OCI-LY1 (cell line): ENCODE measurements at regions not wholly inside any gene's neighbourhood (a gene's known extent, or its start where the extent isn't known, plus 50 kb on each side); places are given as distances from the start of the nearest gene placed in this dataset.
"Not testable (repeated sequence)": the region's sequence is repeated elsewhere in the genome, so short reads cannot be mapped to it uniquely, and the experiment has no call there.

ENCODE experiments used
- H2AFZ ChIP-seq: fragments of 200-600 bp; sonication (generic), shearing (Covaris generic); 2 replicates; pipeline ENCODE4 v1.6.0; 2014; ENCODE audit warnings: antibody characterized with exemption, mild to moderate bottlenecking, low read length
- H3F3A ChIP-seq: fragments of 200-600 bp; sonication (generic), shearing (Covaris generic); 2 replicates; pipeline ENCODE4 v1.6.0; 2014; ENCODE audit warnings: mild to moderate bottlenecking, antibody characterized with exemption, low read length, moderate library complexity; ENCODE audit not compliant: insufficient read depth
- H3K27ac ChIP-seq: fragments of 200-600 bp; sonication (generic); 2 replicates; pipeline ENCODE4 v1.5.1; 2014; ENCODE audit warnings: low read length, mixed run types, mild to moderate bottlenecking, low read depth; ENCODE audit not compliant: poor library complexity, severe bottlenecking
- H3K27me3 ChIP-seq: fragments of 200-600 bp; sonication (generic); 2 replicates; pipeline ENCODE4 v1.6.0; 2014; ENCODE audit warnings: antibody characterized with exemption, mild to moderate bottlenecking, low read length, moderate library complexity; ENCODE audit not compliant: insufficient read depth
- H3K36me3 ChIP-seq: fragments of 200-600 bp; sonication (generic); 2 replicates; pipeline ENCODE4 v1.6.1; 2014; ENCODE audit warnings: mild to moderate bottlenecking, antibody characterized with exemption, low read length, moderate library complexity, mixed read lengths; ENCODE audit not compliant: insufficient read depth
- H3K4me1 ChIP-seq: fragments of 200-600 bp; sonication (generic); 2 replicates; pipeline ENCODE4 v1.5.1; 2014; ENCODE audit warnings: mild to moderate bottlenecking, low read length, moderate library complexity; ENCODE audit not compliant: insufficient read depth, severe bottlenecking
- H3K4me2 ChIP-seq: fragments of 200-600 bp; sonication (generic), shearing (Covaris generic); 2 replicates; pipeline ENCODE4 v1.6.1; 2014; ENCODE audit warnings: low read length
- H3K4me3 ChIP-seq: fragments of 200-600 bp; sonication (generic); 2 replicates; pipeline ENCODE4 v1.5.1; 2014; ENCODE audit warnings: low read length, low read depth, mild to moderate bottlenecking, mixed read lengths; ENCODE audit not compliant: poor library complexity, severe bottlenecking
- H3K79me2 ChIP-seq: fragments of 200-600 bp; shearing (Covaris generic); 2 replicates; pipeline ENCODE4 v1.6.1; 2016; ENCODE audit warnings: mixed run types, low read length, mixed read lengths; ENCODE audit not compliant: insufficient read depth
- H3K9ac ChIP-seq: fragments of 200-600 bp; sonication (generic), shearing (Covaris generic); 2 replicates; pipeline ENCODE4 v1.6.1; 2014; ENCODE audit warnings: mild to moderate bottlenecking, low read length, mixed read lengths
- H3K9me2 ChIP-seq: fragments of 200-600 bp; sonication (generic), shearing (Covaris generic); 2 replicates; pipeline ENCODE4 v1.6.1; 2014; ENCODE audit warnings: low read depth, mild to moderate bottlenecking, low read length, mixed read lengths
- H3K9me3 ChIP-seq: fragments of 200-600 bp; shearing (Covaris generic); 2 replicates; pipeline ENCODE4 v1.6.1; 2014; ENCODE audit warnings: low read length, mixed read lengths
- H4K20me1 ChIP-seq: fragments of 200-600 bp; sonication (generic), shearing (Covaris generic); 2 replicates; pipeline ENCODE4 v1.6.0; 2016; ENCODE audit warnings: mild to moderate bottlenecking, low read length; ENCODE audit not compliant: insufficient read depth
- EZH2 ChIP-seq: fragments of 200-600 bp; sonication (generic), shearing (Covaris generic); IDR thresholded peaks from 2 replicates; pipeline ENCODE4 v1.8.0; 2017; ENCODE audit warnings: borderline replicate concordance, mixed run types, mild to moderate bottlenecking, antibody characterized with exemption, low read length, moderate library complexity, mixed read lengths
- TF ChIP-seq, protein P1 (sequence below): fragments of 200-600 bp; sonication (generic), shearing (Covaris generic); IDR thresholded peaks from 2 replicates; pipeline ENCODE4 v1.5.1; 2017; ENCODE audit warnings: mild to moderate bottlenecking, antibody characterized with exemption, low read length, moderate library complexity, mixed read lengths

DNA sequence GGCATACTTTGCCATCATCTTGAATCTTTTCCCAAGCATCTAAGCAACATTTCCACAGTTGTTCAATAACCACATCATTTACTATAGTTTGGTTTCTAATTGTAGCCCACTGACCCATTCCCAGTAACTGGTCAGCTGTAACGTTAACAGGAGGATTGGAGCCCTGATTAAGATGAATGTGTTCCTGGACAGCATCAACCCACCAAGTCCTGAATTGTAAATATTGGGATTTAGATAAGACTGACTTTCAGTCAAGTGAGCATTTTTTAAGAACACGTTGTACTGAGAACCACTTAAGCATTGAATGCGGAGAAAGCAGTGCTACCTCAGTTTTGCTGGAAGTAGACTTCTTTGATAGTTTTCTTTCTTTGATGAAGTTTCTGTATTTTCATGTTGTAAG lies 53.3 kb upstream of the ARL4D start:
- not testable (repeated sequence) for H3K79me2 ChIP-seq, H4K20me1 ChIP-seq, H2AFZ ChIP-seq, H3K9me2 ChIP-seq, H3K27ac ChIP-seq, H3K9ac ChIP-seq, H3F3A ChIP-seq, H3K4me2 ChIP-seq, H3K4me3 ChIP-seq, H3K36me3 ChIP-seq, H3K4me1 ChIP-seq
- Histone ChIP-seq H3K27me3 (peaks cover 24% of the 10 kb centered on the region), H3K9me3 (peaks cover 17% of the 10 kb centered on the region)

DNA sequence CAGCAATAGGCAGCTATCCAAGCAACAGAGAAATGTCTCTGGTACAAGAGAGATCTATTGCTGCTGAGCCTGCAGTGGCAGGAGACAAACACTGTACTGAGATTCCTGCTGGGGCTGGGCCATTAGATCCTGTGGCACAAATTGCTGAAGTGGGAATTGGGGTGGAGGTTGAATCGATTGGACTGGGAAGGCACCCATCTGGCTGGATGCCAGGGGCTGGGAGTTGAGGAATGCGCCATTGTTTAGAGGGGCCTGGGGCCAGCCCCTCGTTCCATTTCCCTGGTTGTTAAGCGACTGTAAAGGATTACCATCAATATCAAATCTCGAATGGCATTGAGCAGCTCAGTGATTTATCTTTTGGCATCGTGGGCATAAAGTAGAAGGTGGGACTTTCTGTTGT lies 54.1 kb upstream of the ARL4D start:
- no peak overlapping the region for H2AFZ ChIP-seq
- no peaks in the 10 kb centered on the region for H3K4me1 ChIP-seq

DNA sequence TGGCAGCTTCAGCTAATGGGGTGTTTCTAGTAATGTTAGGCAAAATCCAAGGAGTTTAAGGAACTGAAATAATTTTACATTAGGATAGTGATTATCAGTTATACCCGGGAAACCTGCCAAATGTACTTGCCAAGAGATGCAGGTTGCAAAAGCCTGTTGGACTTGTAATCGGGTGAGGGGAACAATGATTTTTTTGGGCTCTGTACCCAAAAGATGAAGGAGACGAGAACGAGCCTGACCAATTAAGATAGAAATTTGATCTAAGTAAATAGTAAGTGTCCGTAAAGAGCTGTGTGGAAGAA lies 56.3 kb upstream of the ARL4D start:
- Histone ChIP-seq H3F3A (no peaks in the 10 kb centered on the region), H3K36me3 (no peaks in the 10 kb centered on the region), H3K79me2 (no peaks in the 10 kb centered on the region), H3K27me3 (peaks cover 24% of the 10 kb centered on the region), H3K9me3 (peaks cover 2% of the 10 kb centered on the region; the same call in 1 of the 2 replicates), H3K4me2 (no peak overlapping the region), H3K4me1 (no peaks in the 10 kb centered on the region), H2AFZ (no peak overlapping the region), H3K4me3 (no peak overlapping the region), H3K27ac (no peak overlapping the region), H3K9ac (no peak overlapping the region), H3K9me2 (no peaks in the 10 kb centered on the region), H4K20me1 (no peaks in the 10 kb centered on the region)
- TF ChIP-seq, protein P1, sequence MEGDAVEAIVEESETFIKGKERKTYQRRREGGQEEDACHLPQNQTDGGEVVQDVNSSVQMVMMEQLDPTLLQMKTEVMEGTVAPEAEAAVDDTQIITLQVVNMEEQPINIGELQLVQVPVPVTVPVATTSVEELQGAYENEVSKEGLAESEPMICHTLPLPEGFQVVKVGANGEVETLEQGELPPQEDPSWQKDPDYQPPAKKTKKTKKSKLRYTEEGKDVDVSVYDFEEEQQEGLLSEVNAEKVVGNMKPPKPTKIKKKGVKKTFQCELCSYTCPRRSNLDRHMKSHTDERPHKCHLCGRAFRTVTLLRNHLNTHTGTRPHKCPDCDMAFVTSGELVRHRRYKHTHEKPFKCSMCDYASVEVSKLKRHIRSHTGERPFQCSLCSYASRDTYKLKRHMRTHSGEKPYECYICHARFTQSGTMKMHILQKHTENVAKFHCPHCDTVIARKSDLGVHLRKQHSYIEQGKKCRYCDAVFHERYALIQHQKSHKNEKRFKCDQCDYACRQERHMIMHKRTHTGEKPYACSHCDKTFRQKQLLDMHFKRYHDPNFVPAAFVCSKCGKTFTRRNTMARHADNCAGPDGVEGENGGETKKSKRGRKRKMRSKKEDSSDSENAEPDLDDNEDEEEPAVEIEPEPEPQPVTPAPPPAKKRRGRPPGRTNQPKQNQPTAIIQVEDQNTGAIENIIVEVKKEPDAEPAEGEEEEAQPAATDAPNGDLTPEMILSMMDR: no peak
- TF ChIP-seq EZH2: no peak

More for the DNA sequence above, 54.1 kb upstream of the ARL4D start:
- Histone ChIP-seq H3K4me2 (no peak overlapping the region), H3K27ac (no peak overlapping the region), H3F3A (no peaks in the 10 kb centered on the region), H3K9me3 (peaks cover 15% of the 10 kb centered on the region), H3K9me2 (no peaks in the 10 kb centered on the region), H4K20me1 (no peaks in the 10 kb centered on the region), H3K4me3 (no peak overlapping the region), H3K27me3 (peaks cover 24% of the 10 kb centered on the region), H3K79me2 (no peaks in the 10 kb centered on the region), H3K36me3 (no peaks in the 10 kb centered on the region; the same call in 1 of the 2 replicates), H3K9ac (no peak overlapping the region)
- TF ChIP-seq, protein P1: no peak
- no peak for TF ChIP-seq EZH2

DNA sequence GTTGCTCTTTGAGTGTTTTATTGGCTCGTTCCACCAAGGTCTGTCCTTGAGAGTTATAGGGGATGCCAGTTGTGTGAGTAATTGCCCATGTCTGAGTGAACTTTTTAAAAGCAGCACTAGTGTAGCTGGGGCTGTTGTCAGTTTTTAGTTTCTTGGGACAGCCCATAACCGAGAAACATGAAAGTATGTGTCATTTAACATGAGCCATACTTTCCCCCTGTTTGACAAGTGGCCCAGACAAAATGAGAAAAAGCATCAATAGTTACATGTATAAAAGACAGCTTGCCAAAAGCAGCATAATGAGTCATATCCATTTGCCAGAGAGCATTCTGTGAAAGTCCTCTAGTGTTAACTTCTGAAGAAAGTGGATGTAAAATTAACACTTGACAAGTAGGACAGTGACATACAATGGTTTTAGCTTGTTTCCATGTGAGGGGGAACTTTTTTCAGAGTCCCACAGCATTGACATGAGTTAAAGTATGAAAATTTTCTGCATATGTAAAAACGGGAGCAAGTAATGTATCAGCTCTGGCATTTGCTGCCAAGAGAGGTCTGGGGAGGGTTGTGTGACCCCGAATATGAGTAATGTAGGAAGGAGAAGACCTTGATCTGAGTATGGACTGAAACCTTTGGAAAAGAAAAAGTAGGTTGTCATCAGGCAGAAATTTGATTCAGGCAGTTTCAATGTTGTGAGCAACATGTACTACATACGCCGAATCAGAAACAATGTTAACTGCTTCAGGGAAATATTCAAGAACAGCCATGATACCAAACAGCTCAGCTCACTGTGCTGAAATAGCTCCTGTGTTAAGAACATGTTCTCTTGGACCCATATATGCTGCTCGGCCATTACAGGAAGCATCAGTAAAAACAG lies 56.8 kb upstream of the ARL4D start:
- Histone ChIP-seq H3K9ac (no peak overlapping the region), H3K4me2 (no peak overlapping the region), H3K27me3 (peaks cover 24% of the 10 kb centered on the region), H3K9me2 (no peaks in the 10 kb centered on the region), H3K9me3 (no peaks in the 10 kb centered on the region), H2AFZ (no peak overlapping the region), H3K79me2 (no peaks in the 10 kb centered on the region), H3K36me3 (no peaks in the 10 kb centered on the region), H3K4me1 (no peaks in the 10 kb centered on the region), H4K20me1 (no peaks in the 10 kb centered on the region), H3K4me3 (no peak overlapping the region), H3F3A (no peaks in the 10 kb centered on the region), H3K27ac (no peak overlapping the region)
- TF ChIP-seq, protein P1: no peak
- no peak for TF ChIP-seq EZH2
